ENCODE measurements at regions not wholly inside any gene's neighbourhood (a gene's known extent, or its start where the extent isn't known, plus 50 kb on each side); places are given as distances from the start of the nearest gene placed in this dataset.

GRCh38 chr9:107158321-107158720, 124.8 kb upstream of the RAD23B start:
- DNase-seq (ENCODE audit: low spot score in 2 of 2): peak; percentile 42 to 49
- Histone ChIP-seq H3K27me3 (ENCODE audit: low read depth) (no peaks in the 10 kb centered on the region), H3K4me1 (no peaks in the 10 kb centered on the region), H3K9me3 (no peaks in the 10 kb centered on the region), H3K36me3 (replicated peaks) (no peaks in the 10 kb centered on the region), H3K4me3 (no peak overlapping the region)
- in situ Hi-C loops (cut with MboI; ENCODE audit: low sequenced_read_pairs): loop anchor here (25.0 kb wide), 1 partner anchor 1321 kb away; no protein-coding TSS in a partner anchor

- H3K4me3 ChIP-seq: no peak overlapping the region
- H3K9me3 ChIP-seq: no peaks in the 10 kb centered on the region
- H3K4me1 ChIP-seq: no peaks in the 10 kb centered on the region
- DNase-seq (ENCODE audit: low spot score in 2 of 2): no peak
- in situ Hi-C loops (cut with MboI; ENCODE audit: low sequenced_read_pairs): loop anchor here (25.0 kb wide), 1 partner anchor 1324 kb away; no protein-coding TSS in a partner anchor
- H3K36me3 ChIP-seq (replicated peaks): no peaks in the 10 kb centered on the region
- no peaks in the 10 kb centered on the region for H3K27me3 ChIP-seq (ENCODE audit: low read depth)
These were observed 121.7 kb upstream of the RAD23B start for GRCh38 chr9:107161338-107161737.

- in situ Hi-C loops (cut with MboI; ENCODE audit: low sequenced_read_pairs): loop anchor here (25.0 kb wide), 1 partner anchor 1326 kb away; no protein-coding TSS in a partner anchor
- Histone ChIP-seq H3K4me3 (no peak overlapping the region), H3K9me3 (no peaks in the 10 kb centered on the region), H3K4me1 (no peaks in the 10 kb centered on the region), H3K27me3 (ENCODE audit: low read depth) (no peaks in the 10 kb centered on the region), H3K36me3 (replicated peaks) (no peaks in the 10 kb centered on the region)
- no peak for DNase-seq (ENCODE audit: low spot score in 2 of 2)
These were observed 119.7 kb upstream of the RAD23B start for GRCh38 chr9:107163370-107163769.

- Histone ChIP-seq H3K4me3 (no peak overlapping the region), H3K9me3 (no peaks in the 10 kb centered on the region), H3K36me3 (replicated peaks) (no peaks in the 10 kb centered on the region), H3K27me3 (ENCODE audit: low read depth) (no peaks in the 10 kb centered on the region), H3K4me1 (no peaks in the 10 kb centered on the region)
- in situ Hi-C loops (cut with MboI; ENCODE audit: low sequenced_read_pairs): loop anchor here (25.0 kb wide), 1 partner anchor 1332 kb away; no protein-coding TSS in a partner anchor
- no peak for DNase-seq (ENCODE audit: low spot score in 2 of 2)
These were observed 113.3 kb upstream of the RAD23B start for GRCh38 chr9:107169796-107170195.

GRCh38 chr9:107170801-107171200, 112.3 kb upstream of the RAD23B start:
- no peaks in the 10 kb centered on the region for H3K36me3 ChIP-seq (replicated peaks)
- no peaks in the 10 kb centered on the region for H3K27me3 ChIP-seq (ENCODE audit: low read depth)
- no peaks in the 10 kb centered on the region for H3K4me1 ChIP-seq
- H3K4me3 ChIP-seq: no peak overlapping the region
- no peak for DNase-seq (ENCODE audit: low spot score in 2 of 2)
- H3K9me3 ChIP-seq: no peaks in the 10 kb centered on the region
- in situ Hi-C loops (cut with MboI; ENCODE audit: low sequenced_read_pairs): loop anchor here (25.0 kb wide), 1 partner anchor 1334 kb away; no protein-coding TSS in a partner anchor

- Histone ChIP-seq H3K27me3 (ENCODE audit: low read depth) (no peaks in the 10 kb centered on the region), H3K4me1 (no peaks in the 10 kb centered on the region), H3K9me3 (no peaks in the 10 kb centered on the region), H3K36me3 (replicated peaks) (no peaks in the 10 kb centered on the region), H3K4me3 (no peak overlapping the region)
- peak; percentile 77 to 83 for DNase-seq (ENCODE audit: low spot score in 2 of 2)
- in situ Hi-C loops (cut with MboI; ENCODE audit: low sequenced_read_pairs): loop anchor here (25.0 kb wide), 1 partner anchor 1335 kb away; no protein-coding TSS in a partner anchor
These were observed 110.7 kb upstream of the RAD23B start for GRCh38 chr9:107172160-107172978.

GRCh38 chr9:107172979-107173347, 110.1 kb upstream of the RAD23B start:
- in situ Hi-C loops (cut with MboI; ENCODE audit: low sequenced_read_pairs): loop anchor here (25.0 kb wide), 1 partner anchor 1336 kb away; no protein-coding TSS in a partner anchor

GRCh38 chr9:107173422-107174180, 109.5 kb upstream of the RAD23B start:
- Histone ChIP-seq H3K27me3 (ENCODE audit: low read depth) (no peaks in the 10 kb centered on the region), H3K4me1 (no peaks in the 10 kb centered on the region), H3K9me3 (no peaks in the 10 kb centered on the region), H3K36me3 (replicated peaks) (no peaks in the 10 kb centered on the region), H3K4me3 (no peak overlapping the region)
- in situ Hi-C loops (cut with MboI; ENCODE audit: low sequenced_read_pairs): loop anchor here (25.0 kb wide), 1 partner anchor 1336 kb away; no protein-coding TSS in a partner anchor
- no peak for DNase-seq (ENCODE audit: low spot score in 2 of 2)

More at GRCh38 chr9:107172979-107173347, 110.1 kb upstream of the RAD23B start:
- Histone ChIP-seq H3K27me3 (ENCODE audit: low read depth) (no peaks in the 10 kb centered on the region), H3K36me3 (replicated peaks) (no peaks in the 10 kb centered on the region), H3K4me1 (no peaks in the 10 kb centered on the region), H3K9me3 (no peaks in the 10 kb centered on the region), H3K4me3 (no peak overlapping the region)
- DNase-seq (ENCODE audit: low spot score in 2 of 2): no peak

GRCh38 chr9:107174441-107174840, 108.6 kb upstream of the RAD23B start:
- DNase-seq (ENCODE audit: low spot score in 2 of 2): no peak
- in situ Hi-C loops (cut with MboI; ENCODE audit: low sequenced_read_pairs): loop anchor here (25.0 kb wide), 1 partner anchor 1337 kb away; no protein-coding TSS in a partner anchor

GRCh38 chr9:107175041-107175440, 108.0 kb upstream of the RAD23B start:
- DNase-seq (ENCODE audit: low spot score in 2 of 2): no peak
- Histone ChIP-seq H3K36me3 (replicated peaks) (no peaks in the 10 kb centered on the region), H3K4me3 (no peak overlapping the region), H3K9me3 (no peaks in the 10 kb centered on the region), H3K27me3 (ENCODE audit: low read depth) (no peaks in the 10 kb centered on the region), H3K4me1 (no peaks in the 10 kb centered on the region)
- in situ Hi-C loops (cut with MboI; ENCODE audit: low sequenced_read_pairs): no loop called here

More at GRCh38 chr9:107174441-107174840, 108.6 kb upstream of the RAD23B start:
- Histone ChIP-seq H3K27me3 (ENCODE audit: low read depth) (no peaks in the 10 kb centered on the region), H3K4me3 (no peak overlapping the region), H3K4me1 (no peaks in the 10 kb centered on the region), H3K9me3 (no peaks in the 10 kb centered on the region), H3K36me3 (replicated peaks) (no peaks in the 10 kb centered on the region)

GRCh38 chr9:107175816-107176435, 107.2 kb upstream of the RAD23B start:
- Histone ChIP-seq H3K27me3 (ENCODE audit: low read depth) (no peaks in the 10 kb centered on the region), H3K9me3 (no peaks in the 10 kb centered on the region), H3K4me3 (no peak overlapping the region), H3K36me3 (replicated peaks) (no peaks in the 10 kb centered on the region), H3K4me1 (no peaks in the 10 kb centered on the region)
- in situ Hi-C loops (cut with MboI; ENCODE audit: low sequenced_read_pairs): no loop called here
- no peak for DNase-seq (ENCODE audit: low spot score in 2 of 2)

GRCh38 chr9:107176436-107177151, 106.5 kb upstream of the RAD23B start:
- H3K27me3 ChIP-seq (ENCODE audit: low read depth): no peaks in the 10 kb centered on the region
- no peak overlapping the region for H3K4me3 ChIP-seq
- H3K36me3 ChIP-seq (replicated peaks): no peaks in the 10 kb centered on the region
- no peaks in the 10 kb centered on the region for H3K9me3 ChIP-seq
- H3K4me1 ChIP-seq: no peaks in the 10 kb centered on the region
- DNase-seq (ENCODE audit: low spot score in 2 of 2): no peak
- in situ Hi-C loops (cut with MboI; ENCODE audit: low sequenced_read_pairs): no loop called here

- no peaks in the 10 kb centered on the region for H3K36me3 ChIP-seq (replicated peaks)
- no peaks in the 10 kb centered on the region for H3K9me3 ChIP-seq
- H3K27me3 ChIP-seq (ENCODE audit: low read depth): no peaks in the 10 kb centered on the region
- no peaks in the 10 kb centered on the region for H3K4me1 ChIP-seq
- in situ Hi-C loops (cut with MboI; ENCODE audit: low sequenced_read_pairs): no loop called here
- no peak overlapping the region for H3K4me3 ChIP-seq
- no peak for DNase-seq (ENCODE audit: low spot score in 2 of 2)
These were observed 105.7 kb upstream of the RAD23B start for GRCh38 chr9:107177243-107177839.
